ENCODE measurements at regions not wholly inside any gene's neighbourhood (a gene's known extent, or its start where the extent isn't known, plus 50 kb on each side); places are given as distances from the start of the nearest gene placed in this dataset.
"Not testable (repeated sequence)": the region's sequence is repeated elsewhere in the genome, so short reads cannot be mapped to it uniquely, and the experiment has no call there.

- DNase-seq (ENCODE audit: low spot score) = no peak
These were observed 153.6 kb downstream of the MAGEB17 start for GRCh38 chrX:16320765-16321355.

DNA sequence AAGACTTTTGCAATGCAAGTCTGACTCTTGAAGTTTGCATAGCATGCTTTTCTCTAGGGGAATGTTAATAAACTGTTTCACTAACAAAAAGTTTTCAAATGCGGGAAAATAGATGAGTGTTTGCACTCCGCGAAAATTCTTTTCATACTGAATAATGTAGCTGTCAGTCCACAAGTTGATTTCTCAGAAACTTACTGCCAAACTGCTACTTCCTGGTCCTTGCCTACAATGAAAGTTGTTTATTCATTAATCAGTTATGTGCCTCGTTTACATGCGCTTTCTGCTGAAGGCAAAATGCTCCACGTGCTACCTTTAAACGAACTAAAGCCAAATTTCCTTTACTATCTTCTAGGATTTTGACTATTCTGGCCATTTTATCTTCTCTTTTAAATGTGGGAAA is 166.2 kb downstream of the MAGEB17 start:
- no peak for DNase-seq (ENCODE audit: low spot score)

DNA sequence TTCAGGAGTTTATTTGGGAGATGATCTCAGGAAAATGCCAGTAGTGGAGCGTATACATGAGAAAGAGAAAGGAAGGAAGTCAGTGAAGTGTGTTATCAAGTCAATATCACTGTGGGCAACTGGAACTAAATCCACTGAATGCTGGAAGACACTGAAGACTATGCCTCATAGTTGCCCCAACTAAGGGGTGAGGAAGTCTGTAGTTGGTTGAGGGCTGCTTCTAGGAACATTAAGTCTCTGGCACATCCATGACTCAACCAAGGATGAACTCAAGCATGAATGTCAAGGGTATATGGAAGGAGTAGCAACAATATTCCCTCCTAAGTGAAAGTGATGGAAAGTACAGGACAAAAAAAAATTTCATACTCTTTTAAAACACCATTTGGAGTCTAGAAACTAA is 167.9 kb downstream of the MAGEB17 start:
- no peak for DNase-seq (ENCODE audit: low spot score)

- DNase-seq (ENCODE audit: low spot score) = no peak
These were observed 180.8 kb downstream of the MAGEB17 start for GRCh38 chrX:16347968-16348670.

GRCh38 chrX:16357902-16358301 is 190.6 kb downstream of the MAGEB17 start:
- no peak for DNase-seq (ENCODE audit: low spot score)

GRCh38 chrX:16360056-16360455 is 192.8 kb downstream of the MAGEB17 start:
- DNase-seq (ENCODE audit: low spot score) = not testable (repeated sequence)

DNA sequence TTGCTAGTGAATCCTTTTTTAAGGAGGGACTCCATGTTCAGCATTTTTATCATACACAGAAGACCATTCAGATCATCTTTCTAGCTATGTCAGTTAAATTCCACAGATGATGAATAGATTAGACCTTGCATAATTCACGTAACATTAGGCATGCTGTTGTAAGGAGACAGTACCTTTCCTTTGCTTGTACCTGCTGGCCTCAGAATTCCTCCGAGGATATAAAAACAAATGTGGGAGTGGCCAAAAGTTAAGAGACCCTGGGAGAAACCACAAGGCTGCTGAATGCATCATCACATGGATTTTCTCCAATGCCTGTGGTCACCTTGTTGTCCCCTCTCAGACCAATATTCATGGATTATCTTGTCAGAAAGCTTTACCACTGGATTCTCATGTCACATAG is 201.4 kb downstream of the MAGEB17 start:
- no peak for DNase-seq (ENCODE audit: low spot score)

DNA sequence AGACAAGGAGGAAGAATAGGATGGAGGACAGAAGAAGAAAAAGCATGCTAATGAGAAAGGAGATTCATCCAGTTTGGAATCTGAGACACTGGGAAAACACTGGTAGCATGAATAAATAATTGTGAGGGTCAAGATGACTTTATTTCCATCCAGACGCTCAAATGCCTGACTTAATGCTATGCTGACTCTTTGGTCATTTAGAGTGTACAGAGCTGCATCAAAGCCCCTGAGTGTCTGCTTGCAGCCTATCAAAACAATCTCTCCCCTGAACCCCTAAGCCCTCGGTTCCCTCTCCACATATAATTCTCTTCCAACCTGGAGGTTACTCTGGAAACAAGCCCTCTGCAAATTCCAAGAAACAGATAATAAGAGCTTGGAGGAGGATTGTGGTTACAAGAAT is 208.8 kb downstream of the MAGEB17 start:
- no peak for DNase-seq (ENCODE audit: low spot score)

DNA sequence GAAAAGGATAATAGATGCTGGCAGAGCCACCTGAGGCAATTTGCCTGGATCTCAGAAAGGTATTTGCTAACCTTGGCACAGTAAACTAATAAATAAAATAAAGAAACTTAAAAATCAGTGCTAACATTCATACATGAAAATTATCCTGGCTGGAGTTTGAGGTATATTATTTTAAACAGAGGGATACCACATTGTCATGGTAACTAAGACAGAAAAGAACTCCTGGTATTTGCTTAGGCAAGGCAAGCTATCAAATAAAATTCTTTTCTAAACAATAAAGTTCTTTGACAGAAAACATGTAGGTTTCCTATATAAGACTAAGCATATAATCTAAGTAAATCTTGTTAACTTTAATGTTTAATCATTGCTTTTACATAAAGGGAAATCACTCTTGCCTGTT is 218.8 kb downstream of the MAGEB17 start:
- no peak for DNase-seq (ENCODE audit: low spot score)

GRCh38 chrX:16392597-16392996 is 225.3 kb downstream of the MAGEB17 start:
- no peak for DNase-seq (ENCODE audit: low spot score)

DNA sequence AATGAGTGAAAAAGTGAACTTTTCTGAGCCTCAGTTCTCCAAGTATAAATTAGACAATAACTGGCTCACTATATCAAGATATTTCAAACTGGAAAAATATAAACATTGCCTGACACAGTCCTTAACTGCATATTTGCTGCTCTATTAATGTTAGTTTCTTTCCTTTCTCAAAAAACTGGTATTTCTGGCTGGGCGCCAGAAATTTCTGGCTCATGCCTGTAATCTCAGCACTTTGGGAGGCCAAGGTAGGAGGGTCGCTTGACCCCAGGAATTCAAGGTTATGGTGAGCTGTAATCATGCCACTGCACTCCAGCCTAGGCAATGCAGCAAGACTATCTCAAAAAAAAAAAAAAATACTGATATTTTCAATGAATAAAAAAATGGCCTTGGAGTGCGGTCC is 227.0 kb downstream of the MAGEB17 start:
- no peak for DNase-seq (ENCODE audit: low spot score)

- no peak for DNase-seq (ENCODE audit: low spot score)
These were observed 236.5 kb downstream of the MAGEB17 start for GRCh38 chrX:16403808-16404207.

DNA sequence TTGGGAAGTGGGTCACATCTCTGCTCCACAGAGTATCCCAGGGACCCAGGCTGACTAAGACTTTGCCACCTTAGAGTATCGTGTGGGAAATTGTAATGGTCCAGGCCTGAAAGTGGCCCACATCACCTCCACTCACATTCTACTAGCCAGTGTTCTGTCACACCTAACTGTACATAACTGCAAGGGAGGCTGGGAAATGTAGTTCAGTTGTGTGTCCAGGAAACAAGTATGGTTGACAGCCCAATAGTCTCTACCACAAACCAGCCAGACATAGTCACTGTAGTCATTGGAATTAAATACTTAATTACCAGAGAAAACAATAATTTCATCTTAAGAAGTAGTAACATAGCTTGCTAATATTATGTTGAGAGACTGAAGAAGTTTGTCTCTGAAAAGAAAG is 233.4 kb upstream of the S100G start:
- no peak for DNase-seq (ENCODE audit: low spot score)

GRCh38 chrX:16418650-16419049 is 231.3 kb upstream of the S100G start:
- DNase-seq (ENCODE audit: low spot score) = no peak

GRCh38 chrX:16427668-16428067 is 222.3 kb upstream of the S100G start:
- DNase-seq (ENCODE audit: low spot score) = no peak

GRCh38 chrX:16429406-16429805 is 220.6 kb upstream of the S100G start:
- DNase-seq (ENCODE audit: low spot score) = no peak

DNA sequence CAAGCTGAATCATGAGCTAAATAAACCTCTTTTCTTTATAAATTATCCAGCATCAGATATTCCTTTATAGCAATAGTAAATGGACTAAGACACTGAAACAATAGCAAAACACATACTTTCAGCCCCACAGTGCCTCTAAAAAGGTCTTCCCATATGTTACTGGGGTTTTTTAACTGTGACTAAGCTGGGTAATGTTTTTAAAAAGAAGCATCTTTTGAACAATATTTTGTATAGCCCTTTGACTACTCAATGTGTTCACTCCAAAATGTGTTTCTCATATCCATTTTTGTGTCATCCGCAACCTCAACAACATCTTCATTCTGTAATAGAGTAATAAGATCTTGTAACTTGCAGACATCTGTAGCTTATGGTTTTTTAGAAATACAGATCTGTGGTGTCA is 218.7 kb upstream of the S100G start:
- DNase-seq (ENCODE audit: low spot score) = no peak

- DNase-seq (ENCODE audit: low spot score) = no peak
These were observed 216.9 kb upstream of the S100G start for GRCh38 chrX:16433021-16433420.

GRCh38 chrX:16435399-16435986 is 214.5 kb upstream of the S100G start:
- no peak for DNase-seq (ENCODE audit: low spot score)

- peak; percentile 49 for DNase-seq (ENCODE audit: low spot score)
These were observed 213.4 kb upstream of the S100G start for GRCh38 chrX:16436348-16437188.

GRCh38 chrX:16440446-16440845 is 209.5 kb upstream of the S100G start:
- no peak for DNase-seq (ENCODE audit: low spot score)

DNA sequence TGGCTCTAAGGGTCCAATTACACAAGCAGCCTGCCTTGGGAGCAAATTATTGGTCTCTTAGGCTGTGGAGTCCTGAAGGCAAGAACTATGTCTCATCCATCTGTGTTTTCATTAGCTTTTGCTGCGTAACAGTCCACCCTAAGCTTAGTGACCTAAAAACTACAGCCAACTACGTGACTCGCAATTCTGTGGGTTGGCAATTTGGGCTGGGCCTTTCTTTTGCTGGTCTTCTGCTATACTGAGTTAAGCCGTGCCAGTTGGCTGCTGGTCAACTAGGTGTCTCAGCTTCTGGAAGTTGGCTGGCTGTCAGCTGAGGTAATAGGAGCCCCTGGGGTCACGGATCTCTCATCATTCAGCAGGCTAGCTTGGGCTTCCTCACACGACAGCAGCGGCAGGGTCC is 205.6 kb upstream of the S100G start:
- DNase-seq (ENCODE audit: low spot score) = no peak

Data from globus pallidus (tissue), 1 donor.